Adrenal gland (tissue), 5 donors: ENCODE measurements at regions not wholly inside any gene's neighbourhood (a gene's known extent, or its start where the extent isn't known, plus 50 kb on each side); places are given as distances from the start of the nearest gene placed in this dataset.

Source experiments
- CTCF ChIP-seq, 6 experiments: fragments of 450-650 bp in 4 of 6; fragments of 200-600 bp in 2 of 6; sonication (generic) in 1 of 6; IDR thresholded peaks; 1 replicate in 5 of 6; 2 replicates in 1 of 6; pipeline versions ENCODE4 v1.5.1 to v1.8.0; 2016 to 2021; ENCODE audit warnings: antibody characterized with exemption in 6 of 6, mild to moderate bottlenecking in 2 of 6, moderate library complexity in 1 of 6
- POLR2A ChIP-seq, 2 donors: fragments of 450-650 bp; IDR thresholded peaks; one replicate each; pipeline ENCODE4 v1.6.1; 2017; ENCODE audit warnings: antibody characterized with exemption in 2 of 2, mild to moderate bottlenecking in 2 of 2, moderate library complexity in 1 of 2
- donor health status: DM: no; HTN: no; CAD: no.

- TF ChIP-seq CTCF (IDR thresholded peaks at IDR 0.05) (no peak), POLR2A (IDR thresholded peaks at IDR 0.05) (no peak)
Measured at GRCh38 chr6:114421199-114421598, 78.4 kb upstream of the HS3ST5 start.
